ENCODE measurements at regions not wholly inside any gene's neighbourhood (a gene's known extent, or its start where the extent isn't known, plus 50 kb on each side); places are given as distances from the start of the nearest gene placed in this dataset.

- Histone ChIP-seq H3K9me3 (ENCODE audit: insufficient read depth, low read depth, low read length) (no peaks in the 10 kb centered on the region), H3K9ac (ENCODE audit: low read depth, low read length, poor library complexity, severe bottlenecking) (no peak overlapping the region), H4K20me1 (ENCODE audit: insufficient read depth, low read length, poor library complexity, severe bottlenecking) (no peaks in the 10 kb centered on the region), H3F3A (ENCODE audit: low read depth) (no peaks in the 10 kb centered on the region), H3K9me2 (replicated peaks; ENCODE audit: low read depth, low read length) (no peaks in the 10 kb centered on the region), H3K4me1 (ENCODE audit: insufficient read depth, low read length, poor library complexity, severe bottlenecking) (no peaks in the 10 kb centered on the region), H3K4me3 (ENCODE audit: low read length, poor library complexity, severe bottlenecking) (no peak overlapping the region), H3K4me2 (ENCODE audit: low read depth, low read length, poor library complexity, severe bottlenecking) (no peak overlapping the region), H3K79me2 (ENCODE audit: insufficient read depth, low read length) (no peaks in the 10 kb centered on the region), H3K36me3 (ENCODE audit: insufficient read depth, low read length) (no peaks in the 10 kb centered on the region), H3K27me3 (ENCODE audit: insufficient read depth, low read length, poor library complexity, severe bottlenecking) (no peaks in the 10 kb centered on the region), H2AFZ (ENCODE audit: low read length) (no peak overlapping the region)
- TF ChIP-seq CTCF (conservative IDR thresholded peaks at IDR 0.05; ENCODE audit: low read length) = no peak
Observed at GRCh38 chr15:81780966-81781365, 264.9 kb downstream of the MEX3B start.

- no peaks in the 10 kb centered on the region for H3K9me2 ChIP-seq (replicated peaks; ENCODE audit: low read depth, low read length)
- TF ChIP-seq CTCF (conservative IDR thresholded peaks at IDR 0.05; ENCODE audit: low read length) (no peak), EZH2phosphoT487 (IDR thresholded peaks at IDR 0.05; ENCODE audit: borderline replicate concordance) (no peak)
- H3K9me3 ChIP-seq (ENCODE audit: insufficient read depth, low read depth, low read length) = no peaks in the 10 kb centered on the region
- no peak overlapping the region for H3K4me2 ChIP-seq (ENCODE audit: low read depth, low read length, poor library complexity, severe bottlenecking)
- H2AFZ ChIP-seq (ENCODE audit: low read length) = no peak overlapping the region
- H3K4me1 ChIP-seq (ENCODE audit: insufficient read depth, low read length, poor library complexity, severe bottlenecking) = no peaks in the 10 kb centered on the region
- no peaks in the 10 kb centered on the region for H4K20me1 ChIP-seq (ENCODE audit: insufficient read depth, low read length, poor library complexity, severe bottlenecking)
- no peak overlapping the region for H3K9ac ChIP-seq (ENCODE audit: low read depth, low read length, poor library complexity, severe bottlenecking)
- no peaks in the 10 kb centered on the region for H3K36me3 ChIP-seq (ENCODE audit: insufficient read depth, low read length)
- no peak overlapping the region for H3K4me3 ChIP-seq (ENCODE audit: low read length, poor library complexity, severe bottlenecking)
- H3F3A ChIP-seq (ENCODE audit: low read depth) = no peaks in the 10 kb centered on the region
- H3K27me3 ChIP-seq (ENCODE audit: insufficient read depth, low read length, poor library complexity, severe bottlenecking) = no peaks in the 10 kb centered on the region
- no peaks in the 10 kb centered on the region for H3K79me2 ChIP-seq (ENCODE audit: insufficient read depth, low read length)
Observed at GRCh38 chr15:81779181-81779580, 266.6 kb downstream of the MEX3B start.

GRCh38 chr15:81777546-81777945, 268.3 kb downstream of the MEX3B start:
- H3K9me2 ChIP-seq (replicated peaks; ENCODE audit: low read depth, low read length) = no peaks in the 10 kb centered on the region
- H4K20me1 ChIP-seq (ENCODE audit: insufficient read depth, low read length, poor library complexity, severe bottlenecking) = no peaks in the 10 kb centered on the region
- H3K9me3 ChIP-seq (ENCODE audit: insufficient read depth, low read depth, low read length) = no peaks in the 10 kb centered on the region
- H3K9ac ChIP-seq (ENCODE audit: low read depth, low read length, poor library complexity, severe bottlenecking) = no peak overlapping the region
- no peaks in the 10 kb centered on the region for H3K4me1 ChIP-seq (ENCODE audit: insufficient read depth, low read length, poor library complexity, severe bottlenecking)
- H3K27me3 ChIP-seq (ENCODE audit: insufficient read depth, low read length, poor library complexity, severe bottlenecking) = no peaks in the 10 kb centered on the region
- H3K79me2 ChIP-seq (ENCODE audit: insufficient read depth, low read length) = no peaks in the 10 kb centered on the region
- H3K36me3 ChIP-seq (ENCODE audit: insufficient read depth, low read length) = no peaks in the 10 kb centered on the region
- no peak overlapping the region for H2AFZ ChIP-seq (ENCODE audit: low read length)
- no peak for TF ChIP-seq CTCF (conservative IDR thresholded peaks at IDR 0.05; ENCODE audit: low read length)
- no peak for TF ChIP-seq EZH2phosphoT487 (IDR thresholded peaks at IDR 0.05; ENCODE audit: borderline replicate concordance)
- H3F3A ChIP-seq (ENCODE audit: low read depth) = no peaks in the 10 kb centered on the region
- H3K4me2 ChIP-seq (ENCODE audit: low read depth, low read length, poor library complexity, severe bottlenecking) = no peak overlapping the region
- H3K4me3 ChIP-seq (ENCODE audit: low read length, poor library complexity, severe bottlenecking) = no peak overlapping the region

All from Loucy (cell line).